GM23248 (cell line): ENCODE measurements at regions not wholly inside any gene's neighbourhood (a gene's known extent, or its start where the extent isn't known, plus 50 kb on each side); places are given as distances from the start of the nearest gene placed in this dataset.
"Not testable (repeated sequence)": the region's sequence is repeated elsewhere in the genome, so short reads cannot be mapped to it uniquely, and the experiment has no call there.

Experiments
- DNase-seq: peaks from one replicate; pipeline ENCODE4 v3.0.0-alpha.2; 2015
- H2AFZ ChIP-seq: fragments of 200-600 bp; sonication (generic); 2 replicates; pipeline ENCODE4 v1.6.1; 2016; ENCODE audit warnings: antibody characterized with exemption
- H3F3A ChIP-seq: fragments of 200-600 bp; sonication (generic); 2 replicates; pipeline ENCODE4 v1.6.1; 2016; ENCODE audit warnings: mild to moderate bottlenecking, antibody characterized with exemption, mixed run types; ENCODE audit not compliant: insufficient read depth
- H3K27ac ChIP-seq: fragments of 200-600 bp; sonication (generic); 2 replicates; pipeline ENCODE4 v1.5.1; 2016; ENCODE audit warnings: mild to moderate bottlenecking
- H3K27me3 ChIP-seq: fragments of 200-600 bp; sonication (generic); replicated peaks from 2 replicates; pipeline ENCODE4 v1.6.1; 2016; ENCODE audit warnings: mild to moderate bottlenecking; ENCODE audit not compliant: insufficient read depth
- H3K36me3 ChIP-seq: fragments of 200-600 bp; sonication (generic); 2 replicates; pipeline ENCODE4 v1.6.1; 2016; ENCODE audit warnings: low read depth, mild to moderate bottlenecking
- H3K4me1 ChIP-seq: fragments of 200-600 bp; sonication (generic); 2 replicates; pipeline ENCODE4 v1.6.1; 2016; ENCODE audit warnings: mild to moderate bottlenecking; ENCODE audit not compliant: insufficient read depth
- H3K4me2 ChIP-seq: fragments of 200-600 bp; sonication (generic); one replicate; pipeline ENCODE4 v1.6.1; 2016; ENCODE audit warnings: mild to moderate bottlenecking; ENCODE audit not compliant: unreplicated experiment
- H3K4me3 ChIP-seq: fragments of 200-600 bp; sonication (generic); 2 replicates; pipeline ENCODE4 v1.5.1; 2016; ENCODE audit warnings: mild to moderate bottlenecking
- H3K79me2 ChIP-seq: fragments of 200-600 bp; sonication (generic); 2 replicates; pipeline ENCODE4 v1.6.1; 2016; ENCODE audit warnings: mild to moderate bottlenecking; ENCODE audit not compliant: insufficient read depth
- H3K9ac ChIP-seq: fragments of 200-600 bp; sonication (generic); 2 replicates; pipeline ENCODE4 v1.6.1; 2016; ENCODE audit warnings: mild to moderate bottlenecking
- H3K9me2 ChIP-seq: fragments of 200-600 bp; sonication (generic); 2 replicates; pipeline ENCODE4 v1.6.1; 2016; ENCODE audit warnings: mixed run types, mild to moderate bottlenecking, moderate library complexity; ENCODE audit not compliant: insufficient read depth
- H3K9me3 ChIP-seq: fragments of 200-600 bp; sonication (generic); one replicate; pipeline ENCODE4 v1.6.1; 2017; ENCODE audit warnings: low read depth
- H4K20me1 ChIP-seq: fragments of 200-600 bp; sonication (generic); 2 replicates; pipeline ENCODE4 v1.6.0; 2016; ENCODE audit not compliant: insufficient read depth
- EZH2 ChIP-seq: fragments of 200-600 bp; sonication (generic); IDR thresholded peaks from 2 replicates; pipeline ENCODE4 v1.6.1; 2018; ENCODE audit warnings: antibody characterized with exemption, mild to moderate bottlenecking; ENCODE audit not compliant: insufficient read depth, poor library complexity, severe bottlenecking
- EZH2phosphoT487 ChIP-seq: fragments of 200-600 bp; sonication (generic); IDR thresholded peaks from 2 replicates; pipeline ENCODE4 v1.6.1; 2018; ENCODE audit warnings: antibody characterized with exemption, moderate library complexity, mild to moderate bottlenecking, low read depth; ENCODE audit not compliant: insufficient read depth
- WGBS, 2 experiments: methylation state at CpG; one replicate each; pipeline ENCODE4 v1.1.6; 2015 to 2017; ENCODE audit warnings: low lambda C conversion rate in 2 of 2, low coverage in 1 of 2; ENCODE audit errors: missing lambda C conversion rate in 2 of 2; 5-methylcytosine and 5-hydroxymethylcytosine counted together
- in situ Hi-C: fragments of 300-500 bp; cut with MboI; formaldehyde crosslinking; loops from 2 replicates; pipeline ENCODE4 v1.15.0; 2020

GRCh38 chr9:82132024-82132423 is 143.5 kb downstream of the SPATA31D1 start:
- Histone ChIP-seq H3K79me2 (no peaks in the 10 kb centered on the region), H4K20me1 (no peaks in the 10 kb centered on the region), H3K36me3 (no peaks in the 10 kb centered on the region), H3K27ac (no peak overlapping the region), H3K9ac (no peak overlapping the region), H3K4me2 (no peak overlapping the region), H3K27me3 (no peaks in the 10 kb centered on the region), H3K9me2 (no peaks in the 10 kb centered on the region), H3K9me3 (no peaks in the 10 kb centered on the region), H3K4me1 (peaks cover 13% of the 10 kb centered on the region), H3F3A (peaks cover 9% of the 10 kb centered on the region; the same call in 1 of the 2 replicates), H3K4me3 (no peak overlapping the region), H2AFZ (no peak overlapping the region)
- TF ChIP-seq EZH2phosphoT487 (no peak), EZH2 (no peak)
- WGBS, 2 experiments = 90 to 100% methylated on average over 1 of the region's 1 CpG
- DNase-seq = no peak
- in situ Hi-C loops = no loop called here

DNA sequence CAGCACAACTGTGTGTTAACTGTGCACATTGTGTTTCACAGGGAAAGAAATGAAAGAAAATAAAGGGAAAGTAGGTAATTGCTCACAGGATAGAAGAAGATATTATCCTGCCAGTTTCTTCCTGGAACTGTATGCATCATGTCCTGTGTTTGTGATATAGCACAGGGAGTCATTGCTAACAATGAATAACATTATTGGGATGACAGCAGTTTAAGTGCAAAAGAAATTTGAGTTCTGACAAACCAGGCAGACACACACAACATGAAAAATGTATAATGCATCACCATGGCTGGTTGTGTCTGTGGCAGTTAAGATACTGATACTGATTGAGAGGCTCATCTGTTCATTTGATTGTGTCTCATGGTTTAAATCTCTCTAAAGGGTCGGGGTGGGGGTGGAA is 145.4 kb downstream of the SPATA31D1 start:
- no peaks in the 10 kb centered on the region for H3K36me3 ChIP-seq
- peak overlapping the region; percentile 45 for H3K4me2 ChIP-seq
- H3K4me3 ChIP-seq = no peak overlapping the region
- no peaks in the 10 kb centered on the region for H3K27me3 ChIP-seq
- no peak overlapping the region for H2AFZ ChIP-seq
- peaks cover 18% of the 10 kb centered on the region for H3K4me1 ChIP-seq
- H4K20me1 ChIP-seq = no peaks in the 10 kb centered on the region
- in situ Hi-C loops = no loop called here
- H3K9ac ChIP-seq = no peak overlapping the region
- no peak overlapping the region for H3K27ac ChIP-seq
- peak; percentile 60 for DNase-seq
- no peaks in the 10 kb centered on the region for H3K9me3 ChIP-seq
- peaks cover 18% of the 10 kb centered on the region for H3F3A ChIP-seq
- TF ChIP-seq EZH2phosphoT487 (no peak), EZH2 (no peak)
- no peaks in the 10 kb centered on the region for H3K9me2 ChIP-seq
- no peaks in the 10 kb centered on the region for H3K79me2 ChIP-seq
- WGBS, 2 experiments = 36 to 41% methylated on average over 1 of the region's 1 CpG

DNA sequence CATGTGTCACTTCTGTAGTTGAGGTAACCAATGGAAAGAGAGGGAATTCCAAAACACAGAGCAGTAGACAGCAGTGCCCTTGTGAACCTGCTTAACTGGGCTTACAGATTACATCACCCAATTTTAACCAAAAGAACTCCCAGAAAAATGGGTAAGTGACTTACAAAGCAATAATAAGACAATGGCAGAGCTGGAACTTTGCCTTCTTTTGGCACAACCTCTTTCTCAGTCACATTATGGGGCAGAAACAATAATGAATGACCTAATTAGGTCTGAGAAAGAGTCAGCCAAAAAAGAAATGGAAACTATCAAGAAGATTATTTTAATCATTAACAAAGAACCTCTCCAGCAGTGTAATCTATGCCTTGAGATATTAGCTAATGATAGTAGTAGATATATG is 146.5 kb downstream of the SPATA31D1 start:
- no peak overlapping the region for H3K27ac ChIP-seq
- no peaks in the 10 kb centered on the region for H3K9me2 ChIP-seq
- H3K27me3 ChIP-seq = no peaks in the 10 kb centered on the region
- no peak overlapping the region for H3K4me3 ChIP-seq
- DNase-seq = no peak
- in situ Hi-C loops = no loop called here
- peaks cover 18% of the 10 kb centered on the region for H3F3A ChIP-seq
- H3K36me3 ChIP-seq = no peaks in the 10 kb centered on the region
- H3K4me1 ChIP-seq = peaks cover 13% of the 10 kb centered on the region
- TF ChIP-seq EZH2phosphoT487 (no peak), EZH2 (no peak)
- H2AFZ ChIP-seq = no peak overlapping the region
- no peaks in the 10 kb centered on the region for H4K20me1 ChIP-seq
- no peaks in the 10 kb centered on the region for H3K79me2 ChIP-seq
- H3K4me2 ChIP-seq = no peak overlapping the region
- no peaks in the 10 kb centered on the region for H3K9me3 ChIP-seq
- no peak overlapping the region for H3K9ac ChIP-seq

DNA sequence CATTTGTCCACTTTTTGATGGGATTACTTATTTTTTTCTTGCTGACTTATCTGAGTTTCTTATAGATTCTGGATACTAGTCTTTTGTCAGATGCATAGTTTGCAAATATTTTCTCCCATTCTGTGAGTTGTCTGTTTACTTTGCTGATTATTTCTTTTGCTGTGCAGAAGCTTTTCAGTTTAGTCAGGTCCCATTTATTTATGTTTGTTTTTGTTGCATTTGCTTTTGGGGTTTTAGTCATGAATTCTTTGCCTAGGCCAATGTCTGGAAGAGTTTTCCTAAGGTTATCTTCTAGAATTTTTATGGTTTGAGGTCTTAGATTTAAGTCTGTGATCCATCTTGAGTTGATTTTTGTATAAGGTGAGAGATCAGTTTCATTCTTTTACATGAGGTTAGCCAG is 149.5 kb downstream of the SPATA31D1 start:
- H4K20me1 ChIP-seq, in situ Hi-C loops, H3K27ac ChIP-seq, H3K27me3 ChIP-seq, H2AFZ ChIP-seq, H3K9ac ChIP-seq, H3K9me3 ChIP-seq, H3K9me2 ChIP-seq, H3K79me2 ChIP-seq, H3K4me2 ChIP-seq, H3K4me3 ChIP-seq, DNase-seq, H3K36me3 ChIP-seq: not testable (repeated sequence)
- Histone ChIP-seq H3F3A (peaks cover 18% of the 10 kb centered on the region), H3K4me1 (peaks cover 13% of the 10 kb centered on the region)

DNA sequence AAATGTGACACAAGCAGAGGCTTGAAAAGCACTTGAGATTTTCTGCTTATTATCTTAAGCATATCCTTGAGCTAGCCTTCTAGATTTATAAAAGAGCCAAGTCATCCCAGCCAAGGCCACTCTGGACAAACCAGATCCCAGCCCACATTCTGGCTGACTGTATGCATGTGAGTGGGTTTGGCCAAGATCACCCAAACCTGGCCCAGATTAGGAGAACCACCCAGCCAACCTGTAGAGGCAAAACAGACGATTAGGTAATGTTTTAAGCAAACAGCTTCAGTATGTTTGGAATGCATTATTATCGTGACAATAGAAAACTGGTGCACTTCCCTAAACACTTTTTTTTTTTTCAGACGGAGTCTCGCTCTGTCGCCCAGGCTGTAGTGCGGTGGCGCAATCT is 151.9 kb downstream of the SPATA31D1 start:
- Histone ChIP-seq H3K36me3 (no peaks in the 10 kb centered on the region), H3K27ac (no peak overlapping the region)

More for the DNA sequence above, 151.9 kb downstream of the SPATA31D1 start:
- no peaks in the 10 kb centered on the region for H3K9me2 ChIP-seq
- H3K4me1 ChIP-seq = peaks cover 6% of the 10 kb centered on the region
- no peak overlapping the region for H3K9ac ChIP-seq
- TF ChIP-seq EZH2phosphoT487 (no peak), EZH2 (no peak)
- no peak overlapping the region for H2AFZ ChIP-seq
- WGBS, 2 experiments = 83 to 88% methylated on average over 7 of the region's 7 CpGs
- H3K9me3 ChIP-seq = no peaks in the 10 kb centered on the region
- H3F3A ChIP-seq = peaks cover 11% of the 10 kb centered on the region; the same call in 1 of the 2 replicates
- no peaks in the 10 kb centered on the region for H3K27me3 ChIP-seq
- H3K4me3 ChIP-seq = no peak overlapping the region
- no peaks in the 10 kb centered on the region for H4K20me1 ChIP-seq
- no peaks in the 10 kb centered on the region for H3K79me2 ChIP-seq
- DNase-seq = no peak
- no peak overlapping the region for H3K4me2 ChIP-seq
- in situ Hi-C loops = no loop called here
